Keratinocyte (primary cell): ENCODE measurements at regions not wholly inside any gene's neighbourhood (a gene's known extent, or its start where the extent isn't known, plus 50 kb on each side); places are given as distances from the start of the nearest gene placed in this dataset.

Experiments used
- EZH2 ChIP-seq: IDR thresholded peaks from one replicate; pipeline ENCODE4 v1.6.1; 2012; ENCODE audit warnings: inconsistent platforms, mild to moderate bottlenecking, low read length, moderate library complexity
- TF ChIP-seq, protein P1 (sequence below), 3 experiments: IDR thresholded peaks in 1 of 3; conservative IDR thresholded peaks in 1 of 3; optimal IDR thresholded peaks in 1 of 3; 2 replicates in 2 of 3; 3 replicates in 1 of 3; pipeline versions ENCODE3 to v1.5.1; 2011; ENCODE audit warnings: low read length in 3 of 3, mild to moderate bottlenecking in 3 of 3, moderate library complexity in 2 of 3, control low read depth in 1 of 3, inconsistent platforms in 1 of 3; ENCODE audit not compliant: insufficient read depth in 2 of 3; ENCODE audit errors: extremely low read depth in 1 of 3

DNA sequence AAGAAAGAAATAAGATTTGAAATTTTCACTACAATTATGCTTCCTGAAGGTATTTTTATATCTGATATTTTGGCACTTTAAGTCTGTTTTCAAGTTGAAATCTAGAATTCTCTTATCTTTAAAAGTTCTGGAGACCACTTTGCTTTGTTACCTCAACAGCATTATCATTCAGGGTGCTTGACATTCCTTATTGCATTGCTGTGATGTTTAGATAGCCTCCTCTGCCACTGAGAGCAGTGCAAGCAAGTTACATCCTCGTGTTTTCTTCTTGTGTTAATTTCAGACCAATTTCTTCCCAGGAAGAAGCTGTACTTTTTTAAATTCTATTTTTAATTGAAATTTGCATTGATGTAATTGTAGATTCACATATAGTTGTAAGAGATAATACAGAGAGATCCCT, 333.9 kb upstream of the KIRREL3 start:
- TF ChIP-seq, protein P1, sequence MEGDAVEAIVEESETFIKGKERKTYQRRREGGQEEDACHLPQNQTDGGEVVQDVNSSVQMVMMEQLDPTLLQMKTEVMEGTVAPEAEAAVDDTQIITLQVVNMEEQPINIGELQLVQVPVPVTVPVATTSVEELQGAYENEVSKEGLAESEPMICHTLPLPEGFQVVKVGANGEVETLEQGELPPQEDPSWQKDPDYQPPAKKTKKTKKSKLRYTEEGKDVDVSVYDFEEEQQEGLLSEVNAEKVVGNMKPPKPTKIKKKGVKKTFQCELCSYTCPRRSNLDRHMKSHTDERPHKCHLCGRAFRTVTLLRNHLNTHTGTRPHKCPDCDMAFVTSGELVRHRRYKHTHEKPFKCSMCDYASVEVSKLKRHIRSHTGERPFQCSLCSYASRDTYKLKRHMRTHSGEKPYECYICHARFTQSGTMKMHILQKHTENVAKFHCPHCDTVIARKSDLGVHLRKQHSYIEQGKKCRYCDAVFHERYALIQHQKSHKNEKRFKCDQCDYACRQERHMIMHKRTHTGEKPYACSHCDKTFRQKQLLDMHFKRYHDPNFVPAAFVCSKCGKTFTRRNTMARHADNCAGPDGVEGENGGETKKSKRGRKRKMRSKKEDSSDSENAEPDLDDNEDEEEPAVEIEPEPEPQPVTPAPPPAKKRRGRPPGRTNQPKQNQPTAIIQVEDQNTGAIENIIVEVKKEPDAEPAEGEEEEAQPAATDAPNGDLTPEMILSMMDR (optimal IDR thresholded peaks at IDR 0.05 in 1 of 3, IDR thresholded peaks at IDR 0.05 in 1 of 3, conservative IDR thresholded peaks at IDR 0.05 in 1 of 3; ENCODE audit: extremely low read depth in 1 of 3, insufficient read depth in 2 of 3, low read length in 3 of 3) = no peak
- TF ChIP-seq EZH2 = no peak
